IPS-18c (cell line): ENCODE measurements at regions not wholly inside any gene's neighbourhood (a gene's known extent, or its start where the extent isn't known, plus 50 kb on each side); places are given as distances from the start of the nearest gene placed in this dataset.

Experiments
- H3K4me3 ChIP-seq: 2 replicates; pipeline ENCODE4 v1.7.0; 2013; ENCODE audit warnings: low read depth, mild to moderate bottlenecking, low read length, moderate library complexity; ENCODE audit not compliant: insufficient read depth
- H3K9me3 ChIP-seq: one replicate; pipeline ENCODE4 v1.6.1; 2013; ENCODE audit warnings: mild to moderate bottlenecking, low read length, moderate library complexity; ENCODE audit not compliant: control insufficient read depth, insufficient read depth

- no peaks in the 10 kb centered on the region for H3K9me3 ChIP-seq
- no peak overlapping the region for H3K4me3 ChIP-seq
Measured at GRCh38 chr7:130887182-130887956, 153.4 kb upstream of the KLF14 start.

GRCh38 chr7:130887957-130888371 lies 154.0 kb upstream of the KLF14 start:
- Histone ChIP-seq H3K4me3 (no peak overlapping the region), H3K9me3 (no peaks in the 10 kb centered on the region)

GRCh38 chr7:130888468-130888867 lies 154.5 kb upstream of the KLF14 start:
- no peaks in the 10 kb centered on the region for H3K9me3 ChIP-seq
- H3K4me3 ChIP-seq = no peak overlapping the region

DNA sequence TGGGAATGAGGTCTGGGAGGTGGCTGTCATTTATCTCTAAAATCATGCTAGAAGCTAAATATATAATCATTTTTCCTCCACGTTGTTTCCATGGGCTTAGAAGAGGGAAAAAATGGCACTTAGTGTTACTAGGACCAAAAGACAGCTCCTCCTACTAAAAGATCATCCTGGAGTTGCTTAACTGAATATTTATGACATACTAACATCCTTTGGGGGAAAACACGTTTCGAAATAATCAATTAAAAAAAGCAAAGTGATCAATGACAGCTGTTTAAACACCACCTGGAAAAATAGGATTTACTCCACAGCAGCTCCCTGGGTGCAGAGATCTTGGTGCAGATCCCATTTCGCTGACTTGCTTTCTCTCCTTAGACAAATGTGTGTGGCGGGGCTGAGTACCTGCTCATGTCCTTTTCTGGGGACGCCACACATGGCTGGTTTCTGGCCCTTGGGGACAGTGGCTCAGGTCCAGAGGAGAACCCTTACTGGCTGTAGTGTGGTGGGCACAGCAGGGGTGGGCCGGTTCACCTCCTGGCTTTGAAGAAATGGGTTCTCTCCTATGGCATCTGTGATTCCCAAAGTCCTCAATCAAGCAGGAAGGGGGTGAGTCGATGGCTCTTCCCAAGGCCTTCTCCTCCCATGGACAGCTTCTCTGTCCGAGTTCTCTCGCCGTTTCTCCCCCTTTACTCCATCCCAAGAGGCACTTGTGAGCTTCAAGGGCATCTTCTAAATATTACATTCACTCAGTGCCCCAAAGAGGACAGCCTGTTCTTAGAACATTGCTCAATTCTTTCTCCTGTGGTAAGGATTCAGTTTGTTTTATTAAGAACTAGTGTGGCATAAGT lies 156.4 kb upstream of the KLF14 start:
- Histone ChIP-seq H3K4me3 (no peak overlapping the region), H3K9me3 (no peaks in the 10 kb centered on the region)

DNA sequence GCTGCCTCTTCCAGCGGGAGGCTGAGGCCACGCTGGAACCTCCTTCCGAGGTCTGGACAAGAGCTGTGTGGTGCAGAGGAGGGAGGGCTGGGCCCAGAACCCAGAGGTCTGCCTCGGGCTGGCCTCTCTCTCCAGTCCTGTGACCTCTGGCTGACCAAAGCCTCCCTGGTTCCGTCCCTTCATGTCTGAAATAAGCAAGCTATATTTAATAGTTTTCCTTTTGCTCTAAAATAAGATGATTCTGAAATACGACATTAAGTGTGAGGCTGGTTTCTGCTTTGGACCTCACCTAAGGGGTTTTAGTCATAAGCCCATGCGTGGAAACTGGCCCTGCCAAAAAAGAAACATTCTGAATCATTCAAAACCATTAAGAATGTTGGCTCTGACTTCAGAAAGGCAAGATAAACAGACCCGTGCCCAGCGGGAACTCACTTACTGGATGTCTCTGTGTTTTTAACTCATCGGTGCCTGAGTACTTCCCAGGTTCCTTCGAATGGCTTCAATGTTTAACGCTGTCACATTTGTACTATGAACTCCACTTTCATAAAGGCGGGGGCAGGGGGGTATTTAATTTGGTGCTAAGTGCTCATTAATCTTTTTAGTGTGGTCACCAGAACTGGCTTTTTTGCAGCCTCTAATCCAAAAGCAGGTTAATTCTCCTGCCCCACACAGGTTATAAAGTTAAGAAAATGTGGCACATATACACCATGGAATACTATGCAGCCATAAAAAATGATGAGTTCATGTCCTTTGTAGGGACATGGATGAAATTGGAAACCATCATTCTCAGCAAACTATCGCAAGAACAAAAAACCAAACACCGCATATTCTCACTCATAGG lies 157.5 kb upstream of the KLF14 start:
- no peak overlapping the region for H3K4me3 ChIP-seq
- H3K9me3 ChIP-seq = no peaks in the 10 kb centered on the region

- no peaks in the 10 kb centered on the region for H3K9me3 ChIP-seq
Measured at GRCh38 chr7:130893441-130893894, 159.5 kb upstream of the KLF14 start.

GRCh38 chr7:130894146-130894908 lies 160.3 kb upstream of the KLF14 start:
- H3K4me3 ChIP-seq = no peak overlapping the region

More at GRCh38 chr7:130893441-130893894, 159.5 kb upstream of the KLF14 start:
- no peak overlapping the region for H3K4me3 ChIP-seq

DNA sequence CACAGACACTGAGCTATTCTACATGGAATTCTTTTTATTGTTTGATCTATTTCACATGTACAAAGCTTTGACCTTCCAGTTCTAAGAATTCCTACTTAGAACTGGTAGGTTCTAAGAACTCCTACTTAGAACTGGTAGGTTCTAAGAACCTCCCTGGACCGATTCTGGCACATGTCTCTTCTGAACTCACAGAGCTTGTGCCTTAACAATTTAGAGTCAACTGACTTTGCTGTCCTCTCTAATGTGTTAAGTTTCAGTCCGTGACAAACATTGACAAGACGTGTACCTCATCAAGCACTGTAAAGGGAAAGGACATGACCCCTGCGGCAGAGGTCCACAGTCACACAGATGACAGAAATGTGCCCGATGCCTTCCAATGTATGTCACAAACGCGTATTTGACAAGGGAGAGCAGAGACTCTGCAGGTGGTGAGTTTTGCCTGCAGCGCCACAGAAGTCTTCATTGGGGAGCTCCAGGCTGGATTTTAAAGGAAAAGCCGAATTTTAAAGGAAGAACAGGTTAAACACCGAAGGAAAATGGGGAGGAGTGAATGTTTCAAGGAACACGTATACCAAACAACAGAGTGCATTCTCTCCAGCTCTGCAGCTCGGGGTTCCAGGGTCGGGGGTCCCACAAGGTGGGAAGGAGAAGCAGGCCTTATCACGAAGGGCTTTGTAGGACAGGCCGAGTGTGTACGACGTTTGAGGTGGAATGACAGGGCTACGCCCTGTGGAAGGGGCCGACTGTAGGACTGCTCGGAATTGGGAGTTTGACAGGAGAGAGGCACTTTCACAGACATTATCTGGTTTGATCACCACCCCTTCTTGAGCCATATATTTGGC lies 161.1 kb upstream of the KLF14 start:
- H3K9me3 ChIP-seq = no peaks in the 10 kb centered on the region
- no peak overlapping the region for H3K4me3 ChIP-seq

More at GRCh38 chr7:130894146-130894908, 160.3 kb upstream of the KLF14 start:
- H3K9me3 ChIP-seq = no peaks in the 10 kb centered on the region

DNA sequence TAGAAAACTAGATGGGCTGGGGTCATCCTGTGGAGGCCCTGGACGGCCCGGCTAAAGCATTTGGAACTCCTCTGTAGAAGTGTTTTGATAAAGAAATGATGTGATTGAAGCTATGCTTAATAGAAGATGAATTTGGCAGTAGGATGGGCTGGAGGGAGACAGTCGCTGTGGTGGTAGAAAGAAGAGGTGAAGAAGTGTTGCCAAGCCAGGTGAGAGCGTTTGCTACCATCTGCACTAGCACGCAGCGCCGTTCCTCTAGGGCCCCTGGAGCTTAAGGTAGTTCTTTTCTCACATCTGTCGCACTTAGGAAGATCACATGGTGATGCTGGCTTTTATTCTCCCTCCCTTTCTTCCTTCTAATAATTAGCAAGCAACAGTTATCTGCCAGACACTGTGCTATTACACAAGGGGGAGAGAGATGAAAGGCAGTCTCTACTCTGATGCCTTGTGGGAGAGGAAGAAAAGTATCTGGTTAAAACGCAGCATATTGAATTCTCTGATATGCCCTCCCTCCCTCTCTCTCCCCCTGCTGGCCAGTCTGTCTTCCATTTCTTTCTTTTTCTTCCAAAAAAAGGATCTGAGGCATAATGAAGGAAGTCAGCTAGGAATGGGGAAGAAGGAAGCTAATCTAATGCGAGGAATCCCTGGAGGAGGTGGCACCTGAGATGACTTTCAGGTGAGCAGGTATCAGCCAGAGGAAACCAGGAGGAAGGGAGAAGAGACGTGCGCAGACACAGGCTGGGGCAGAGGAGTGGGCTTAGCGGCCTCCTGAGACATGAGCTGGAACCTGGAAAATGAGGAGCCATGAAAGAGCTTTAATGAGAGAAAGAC lies 162.3 kb upstream of the KLF14 start:
- Histone ChIP-seq H3K9me3 (no peaks in the 10 kb centered on the region), H3K4me3 (no peak overlapping the region)

DNA sequence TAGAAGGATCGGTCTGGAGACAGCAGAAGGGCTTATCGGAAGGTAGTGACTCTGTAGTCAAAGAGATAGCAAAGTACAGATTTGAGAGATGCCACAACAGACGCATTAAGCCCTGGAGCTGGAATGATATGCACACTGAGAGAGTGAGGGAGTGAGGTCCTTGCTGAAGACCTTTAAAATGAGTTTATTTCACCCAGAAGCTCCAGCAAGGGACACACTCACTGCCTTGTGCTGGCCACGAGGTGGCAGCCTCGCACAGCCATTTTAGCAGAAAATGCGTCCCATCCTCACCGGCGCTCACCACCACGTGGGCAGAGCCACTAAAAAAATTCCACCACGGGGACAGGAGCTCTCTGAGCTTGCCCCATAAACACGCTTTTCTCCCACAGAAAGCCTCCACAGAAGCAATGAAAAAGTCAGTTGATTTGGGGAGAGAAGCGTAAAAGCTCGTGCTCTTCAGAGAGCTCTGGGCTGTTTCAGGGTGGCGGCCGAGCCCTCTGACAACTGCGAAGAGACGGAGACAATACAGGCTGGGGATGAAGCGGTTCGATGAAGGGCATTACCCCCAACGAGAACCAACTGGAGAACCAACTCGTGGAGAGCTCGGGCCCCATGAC lies 163.0 kb upstream of the KLF14 start:
- Histone ChIP-seq H3K9me3 (no peaks in the 10 kb centered on the region), H3K4me3 (no peak overlapping the region)

DNA sequence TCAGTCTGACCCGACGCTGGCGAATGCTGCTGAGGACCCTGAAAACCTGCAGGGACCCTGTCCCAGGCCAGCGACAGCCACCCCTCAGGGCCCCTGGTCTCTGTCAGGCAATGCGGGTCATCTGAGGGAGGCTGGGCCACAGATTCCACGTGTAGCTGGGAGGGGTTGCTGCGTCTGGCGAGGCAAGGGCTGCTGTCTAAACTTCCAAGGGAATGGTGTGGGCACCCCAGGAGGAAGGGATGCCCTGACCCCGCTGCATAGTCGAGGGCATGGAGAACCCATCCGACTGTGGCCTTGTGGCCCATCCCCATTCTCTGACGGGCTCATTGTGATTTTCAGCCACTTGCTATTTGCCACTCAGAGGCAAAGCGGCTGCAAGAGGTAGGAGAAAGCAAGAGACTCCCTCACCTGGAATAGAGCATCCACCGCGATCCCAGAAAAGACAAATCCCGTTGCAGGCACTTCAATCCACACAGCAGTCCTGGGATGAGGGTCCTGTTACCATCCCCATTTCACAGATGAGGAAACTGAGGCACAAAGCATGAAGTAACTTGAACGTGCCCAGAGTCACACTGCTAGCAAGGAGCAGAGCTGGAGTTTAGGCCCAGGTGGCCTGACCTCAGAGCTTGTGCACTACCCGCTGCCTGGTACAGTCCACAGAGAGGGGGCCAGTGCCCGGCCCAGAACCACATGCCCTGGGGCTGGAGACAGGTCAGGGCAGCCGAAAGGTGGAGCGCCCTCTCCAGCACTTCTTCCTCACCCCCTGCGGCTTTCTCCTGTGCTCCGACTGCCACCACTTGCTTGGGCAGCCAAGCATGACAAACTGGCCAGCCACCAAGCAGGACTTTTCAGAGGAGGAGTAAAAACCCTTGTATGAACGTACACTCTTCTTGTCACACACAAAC lies 163.8 kb upstream of the KLF14 start:
- no peak overlapping the region for H3K4me3 ChIP-seq
- no peaks in the 10 kb centered on the region for H3K9me3 ChIP-seq

DNA sequence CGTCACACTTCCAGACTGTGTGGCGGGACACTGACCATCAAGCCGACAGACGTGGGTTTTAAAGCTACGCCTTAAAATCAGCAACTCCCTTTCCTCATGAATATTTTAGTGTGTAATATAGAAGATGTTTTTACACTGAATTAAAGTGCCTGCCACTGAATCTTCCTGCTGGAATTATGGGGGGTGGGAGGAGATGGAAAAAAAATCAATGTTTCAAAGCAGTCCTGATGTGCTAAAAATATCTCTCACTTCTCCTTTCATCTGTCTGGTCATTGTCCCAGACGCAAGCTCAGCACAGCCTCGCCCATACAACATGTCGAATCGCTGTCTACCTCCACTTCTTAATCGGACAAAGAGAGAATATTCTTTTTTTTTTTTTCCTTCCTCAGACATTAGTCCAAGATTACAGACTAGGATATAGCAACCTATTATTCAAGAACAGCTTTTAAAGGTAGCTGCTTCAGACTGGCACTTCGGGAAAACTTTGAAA lies 165.1 kb upstream of the KLF14 start:
- H3K4me3 ChIP-seq = no peak overlapping the region
- H3K9me3 ChIP-seq = no peaks in the 10 kb centered on the region

- Histone ChIP-seq H3K4me3 (no peak overlapping the region), H3K9me3 (no peaks in the 10 kb centered on the region)
Measured at GRCh38 chr7:130899638-130900401, 165.8 kb upstream of the KLF14 start.
